Vagina (tissue), 2 donors: ENCODE measurements at regions not wholly inside any gene's neighbourhood (a gene's known extent, or its start where the extent isn't known, plus 50 kb on each side); places are given as distances from the start of the nearest gene placed in this dataset.

Experiments
- CTCF ChIP-seq, 3 experiments: fragments of 450-650 bp in 2 of 3; fragments of 200-600 bp in 1 of 3; sonication (generic) in 1 of 3; IDR thresholded peaks; one replicate each; pipeline ENCODE4 v1.5.1; 2017 to 2019; ENCODE audit warnings: antibody characterized with exemption in 3 of 3, mild to moderate bottlenecking in 2 of 3, moderate library complexity in 2 of 3
- POLR2AphosphoS5 ChIP-seq, 2 donors: sonication (generic); formaldehyde crosslinking; IDR thresholded peaks; one replicate each; pipeline ENCODE4 v1.9.0; 2017; ENCODE audit warnings: antibody characterized with exemption in 2 of 2, mild to moderate bottlenecking in 2 of 2, low read depth in 1 of 2; ENCODE audit not compliant: insufficient read depth in 1 of 2

- no peak for TF ChIP-seq CTCF (IDR thresholded peaks at IDR 0.05)
- no peak for TF ChIP-seq POLR2AphosphoS5 (IDR thresholded peaks at IDR 0.05; ENCODE audit: insufficient read depth in 1 of 2, low read depth in 1 of 2)
Measured at GRCh38 chr12:11987901-11988300, 82.8 kb upstream of the BCL2L14 start.
